Kidney tubule cell (primary cell): ENCODE measurements at regions not wholly inside any gene's neighbourhood (a gene's known extent, or its start where the extent isn't known, plus 50 kb on each side); places are given as distances from the start of the nearest gene placed in this dataset.
A peak's percentile ranks its signal among the peaks of the same experiment; 100 is the strongest.
"Not testable (repeated sequence)": the region's sequence is repeated elsewhere in the genome, so short reads cannot be mapped to it uniquely, and the experiment has no call there.

Experiments
- DNase-seq: peaks from one replicate; pipeline ENCODE4 v3.0.0-alpha.2; 2018; ENCODE audit warnings: low spot score

DNA sequence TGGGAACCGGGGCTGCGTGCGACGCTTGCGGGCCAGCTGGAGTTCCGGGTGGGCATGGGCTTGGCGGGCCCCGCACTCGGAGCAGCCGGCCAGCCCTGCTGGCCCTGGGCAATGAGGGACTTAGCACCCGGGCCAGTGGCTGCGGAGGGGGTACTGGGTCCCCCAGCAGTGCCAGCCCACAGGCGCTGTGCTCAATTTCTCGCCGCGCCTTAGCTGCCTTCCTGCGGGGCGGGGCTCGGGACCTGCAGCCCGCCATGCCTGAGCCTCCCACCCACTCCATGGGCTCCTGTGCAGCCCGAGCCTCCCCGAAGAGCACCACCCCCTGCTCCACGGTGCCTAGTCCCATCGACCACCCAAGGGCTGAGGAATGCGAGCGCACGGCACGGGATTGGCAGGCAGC is 63.8 kb downstream of the PLXNA1 start:
- DNase-seq = not testable (repeated sequence)

DNA sequence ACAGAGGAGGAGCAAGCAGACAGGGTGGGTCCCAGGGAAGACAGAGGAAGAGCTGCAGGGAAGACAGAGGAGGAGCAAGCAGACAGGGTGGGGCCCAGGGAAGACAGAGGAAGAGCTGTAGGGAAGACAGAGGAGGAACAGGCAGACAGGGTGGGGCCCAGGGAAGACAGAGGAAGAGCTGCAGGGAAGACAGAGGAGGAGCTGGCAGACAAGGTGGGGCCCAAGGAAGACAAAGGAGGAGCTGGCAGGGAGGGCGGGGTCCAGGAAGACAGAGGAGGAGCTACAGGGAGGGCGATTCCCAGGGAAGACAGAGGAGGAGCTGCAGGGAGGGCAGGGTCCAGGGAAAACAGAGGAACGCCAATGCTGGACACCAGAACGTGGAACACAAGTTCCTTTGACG is 66.5 kb downstream of the PLXNA1 start:
- DNase-seq = no peak

DNA sequence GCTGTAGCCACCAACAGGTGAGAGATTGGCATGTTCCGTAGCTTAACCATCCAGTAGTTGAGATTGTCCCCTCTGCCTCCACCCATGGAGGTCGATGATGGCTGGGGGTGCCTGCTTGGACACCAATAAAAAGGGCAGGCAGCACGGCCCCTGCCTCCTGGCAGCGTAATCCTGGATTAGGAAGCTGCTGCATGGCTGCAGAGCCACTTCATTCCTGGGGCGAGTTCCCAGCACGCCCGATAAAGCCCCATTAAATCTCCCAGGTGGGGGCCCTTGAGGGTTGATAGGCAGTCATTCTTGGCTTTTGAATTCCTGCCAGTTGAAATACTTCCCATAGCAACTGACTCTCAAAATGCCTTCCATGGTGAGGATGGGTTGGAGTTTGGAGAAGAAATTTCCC is 67.8 kb downstream of the PLXNA1 start:
- no peak for DNase-seq

DNA sequence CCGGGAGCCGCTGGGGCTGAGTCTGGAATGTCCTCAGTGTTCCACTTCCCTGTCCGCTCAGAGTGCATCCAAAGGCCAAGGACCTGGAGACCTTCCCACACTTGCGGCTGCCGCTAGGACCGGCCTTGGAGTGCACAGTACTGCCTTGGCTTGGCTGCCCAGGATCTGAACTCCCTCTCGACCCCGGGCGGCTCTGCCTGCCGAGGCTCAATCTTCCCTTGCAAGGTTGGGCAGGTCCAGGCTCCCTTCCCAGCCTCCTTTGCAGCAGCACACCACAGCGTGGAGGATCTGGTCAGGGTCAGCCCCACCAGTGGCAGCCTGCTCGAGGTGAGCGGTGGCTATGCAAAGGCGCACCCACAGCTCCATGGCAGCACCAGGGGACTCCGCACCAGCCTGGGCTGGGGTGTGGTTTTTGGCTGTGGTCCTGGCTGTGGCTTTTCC is 69.2 kb downstream of the PLXNA1 start:
- DNase-seq = no peak

DNA sequence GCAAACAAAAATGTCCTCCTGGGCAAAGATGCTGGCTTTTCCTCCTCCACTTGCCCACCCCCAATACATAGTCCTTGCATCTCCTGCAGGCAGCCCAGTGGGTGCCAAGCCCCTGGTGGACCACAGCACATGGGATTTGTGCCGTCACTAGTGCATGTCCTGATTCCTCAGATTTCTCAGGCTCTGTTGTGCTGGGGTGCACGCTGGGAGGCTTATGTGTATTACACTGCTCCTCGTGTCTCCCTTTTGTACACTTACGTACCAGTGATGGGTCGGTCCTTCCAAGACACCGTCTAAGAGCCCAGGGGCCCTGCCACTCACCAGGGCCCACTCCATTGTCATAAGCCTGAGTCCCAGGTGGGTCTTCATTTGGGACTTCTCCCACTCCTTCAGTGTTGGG is 70.1 kb downstream of the PLXNA1 start:
- DNase-seq = no peak

DNA sequence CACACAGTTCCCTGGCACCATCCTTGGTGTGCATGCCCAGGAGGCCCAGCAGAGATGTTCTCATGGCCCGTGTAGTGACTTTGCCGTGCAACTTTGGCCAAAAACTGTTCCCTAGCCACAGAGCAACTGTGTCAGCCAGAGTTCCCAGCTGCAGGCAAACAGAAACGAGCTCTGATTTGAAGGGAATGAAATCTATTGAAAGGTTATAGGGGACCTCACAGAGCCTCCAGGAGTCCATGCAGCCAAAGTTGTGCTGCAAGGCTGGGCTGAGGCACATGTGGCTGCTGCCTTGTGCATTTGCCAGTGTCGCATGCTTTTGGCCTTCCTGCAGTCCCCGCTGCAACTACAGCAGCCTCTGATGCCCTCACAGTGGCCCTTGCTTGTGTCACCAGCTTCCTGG is 70.5 kb downstream of the PLXNA1 start:
- DNase-seq = no peak

DNA sequence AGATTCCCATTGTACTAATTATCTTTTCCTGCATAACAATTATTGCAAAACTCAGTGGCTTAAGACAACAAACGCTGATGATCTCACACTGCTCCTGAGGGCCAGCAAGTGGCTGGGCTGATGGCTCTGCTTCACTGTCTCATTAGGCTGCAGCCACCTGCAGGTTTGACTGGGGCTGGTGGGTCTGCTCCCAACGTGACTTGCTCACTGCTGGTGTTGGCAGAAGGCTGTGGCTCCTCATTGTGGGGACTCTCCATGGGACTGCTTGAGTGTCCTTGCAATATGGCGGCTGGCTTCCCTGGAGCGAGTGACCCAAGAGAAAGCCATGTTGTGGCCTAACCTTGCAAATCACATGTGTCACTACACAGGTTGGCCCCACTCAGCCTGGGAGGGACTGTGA is 71.1 kb downstream of the PLXNA1 start:
- DNase-seq = no peak

DNA sequence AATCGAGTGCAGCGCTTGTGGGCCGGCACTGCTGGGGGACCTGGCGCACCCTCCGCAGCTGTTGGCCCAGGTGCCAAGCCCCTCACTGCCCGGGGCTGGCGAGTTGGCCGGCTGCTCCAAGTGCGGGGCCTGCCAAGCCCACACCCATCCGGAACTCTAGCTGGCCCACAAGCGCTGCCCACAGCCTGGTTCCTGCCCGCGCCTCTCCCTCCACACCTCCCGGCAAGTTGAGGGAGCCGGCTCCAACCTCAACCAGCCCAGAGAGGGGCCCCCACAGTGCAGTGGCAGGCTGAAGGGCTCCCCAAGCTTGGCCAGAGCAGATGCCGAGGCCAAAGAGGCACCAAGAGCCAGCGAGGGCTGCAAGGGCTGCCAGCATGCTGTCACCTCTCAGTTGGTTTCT is 73.4 kb downstream of the PLXNA1 start:
- DNase-seq = no peak

DNA sequence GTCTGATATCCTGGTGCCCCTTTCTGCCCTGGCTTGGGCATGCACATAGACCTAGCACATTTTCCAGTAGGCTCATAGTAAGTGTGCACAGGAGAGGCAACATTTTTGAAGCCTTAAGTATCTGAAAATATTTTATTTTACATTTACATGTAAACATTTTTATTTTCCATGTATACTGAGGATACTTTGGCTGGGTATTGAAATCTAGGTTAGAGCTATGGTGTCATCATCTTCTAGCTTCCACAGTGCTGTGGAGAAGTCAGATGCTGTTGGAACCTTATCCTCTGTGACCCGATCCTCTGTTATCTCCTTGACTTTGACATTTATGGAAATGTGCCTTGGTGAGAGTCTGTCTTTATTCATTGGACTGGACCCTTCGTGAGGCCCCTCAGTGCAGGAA is 74.1 kb downstream of the PLXNA1 start:
- no peak for DNase-seq

DNA sequence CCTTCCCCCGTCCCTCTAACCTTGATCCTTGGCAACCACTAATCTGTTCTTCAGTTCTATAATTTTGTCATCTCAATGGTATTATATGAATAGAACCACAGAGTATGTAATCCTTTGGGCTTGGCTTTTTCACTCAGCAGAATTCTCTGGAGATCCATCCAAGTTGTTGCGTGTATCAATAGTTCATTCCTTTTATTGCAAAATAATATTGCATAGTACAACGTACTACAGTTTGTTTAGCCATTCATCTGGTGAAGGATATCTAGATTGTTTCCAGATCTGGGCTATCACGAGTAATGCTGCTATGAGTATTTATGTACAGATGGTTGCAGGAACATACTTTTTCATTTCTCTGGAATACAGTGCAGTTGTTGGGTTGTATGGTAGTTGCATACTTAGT is 76.2 kb downstream of the PLXNA1 start:
- DNase-seq = no peak

DNA sequence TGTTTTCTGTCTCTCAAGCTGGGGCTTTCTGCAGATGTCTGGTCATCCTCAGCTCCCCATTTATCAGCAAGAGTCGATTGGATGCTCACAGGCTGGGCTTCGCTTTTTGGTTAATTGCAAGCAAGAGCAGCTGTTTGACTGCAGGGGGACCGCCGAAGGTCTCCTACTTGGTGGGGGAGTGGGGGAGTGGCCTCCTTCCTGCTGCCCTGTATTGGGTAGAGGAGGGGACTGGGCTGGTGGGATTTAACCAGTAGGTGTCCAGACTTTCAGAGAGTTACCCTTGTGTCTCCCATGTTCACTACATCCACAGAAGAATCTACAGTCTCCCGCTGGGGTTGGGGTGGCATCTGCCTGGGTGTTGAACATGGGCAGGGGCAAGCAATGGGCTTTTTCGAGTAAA is 78.7 kb downstream of the PLXNA1 start:
- DNase-seq = no peak

DNA sequence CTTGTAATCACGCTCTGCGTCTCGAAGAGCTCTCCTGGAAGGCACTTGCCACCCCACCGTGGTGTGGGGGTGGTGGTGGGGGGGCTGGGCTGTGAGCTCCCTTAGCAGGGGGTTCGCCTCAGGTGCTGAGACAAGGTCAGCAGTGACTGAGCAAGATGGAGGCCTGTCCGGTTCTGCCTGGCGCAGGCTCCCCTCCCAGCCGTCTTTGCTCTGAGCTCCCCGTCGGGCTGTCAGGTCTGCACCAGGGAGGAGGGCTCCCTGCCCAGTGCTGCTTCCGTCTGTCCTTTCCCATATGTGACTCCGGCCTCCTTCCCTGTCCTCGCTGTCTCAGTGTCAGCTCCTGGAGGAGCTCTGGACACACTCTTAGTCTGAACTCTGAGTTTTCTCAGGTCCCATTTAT is 80.0 kb downstream of the PLXNA1 start:
- DNase-seq = no peak

DNA sequence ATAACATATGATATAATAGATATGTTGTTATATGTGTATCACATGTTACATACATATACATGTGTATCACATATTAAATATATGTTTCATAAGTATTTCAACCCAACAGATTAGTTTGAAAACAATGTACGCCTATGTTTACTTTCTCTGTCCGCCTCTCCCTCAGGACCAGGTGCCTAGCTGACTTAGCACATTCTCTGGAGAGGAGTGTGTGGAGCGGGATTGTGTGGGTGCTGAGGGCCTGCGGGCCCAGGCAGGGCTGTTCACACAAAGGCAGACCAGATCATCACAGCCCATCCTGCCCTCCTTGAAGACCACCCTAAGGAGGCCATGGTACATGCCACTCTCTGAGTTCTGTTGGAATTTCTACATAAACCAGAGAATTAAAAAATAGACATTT is 81.0 kb downstream of the PLXNA1 start:
- no peak for DNase-seq

DNA sequence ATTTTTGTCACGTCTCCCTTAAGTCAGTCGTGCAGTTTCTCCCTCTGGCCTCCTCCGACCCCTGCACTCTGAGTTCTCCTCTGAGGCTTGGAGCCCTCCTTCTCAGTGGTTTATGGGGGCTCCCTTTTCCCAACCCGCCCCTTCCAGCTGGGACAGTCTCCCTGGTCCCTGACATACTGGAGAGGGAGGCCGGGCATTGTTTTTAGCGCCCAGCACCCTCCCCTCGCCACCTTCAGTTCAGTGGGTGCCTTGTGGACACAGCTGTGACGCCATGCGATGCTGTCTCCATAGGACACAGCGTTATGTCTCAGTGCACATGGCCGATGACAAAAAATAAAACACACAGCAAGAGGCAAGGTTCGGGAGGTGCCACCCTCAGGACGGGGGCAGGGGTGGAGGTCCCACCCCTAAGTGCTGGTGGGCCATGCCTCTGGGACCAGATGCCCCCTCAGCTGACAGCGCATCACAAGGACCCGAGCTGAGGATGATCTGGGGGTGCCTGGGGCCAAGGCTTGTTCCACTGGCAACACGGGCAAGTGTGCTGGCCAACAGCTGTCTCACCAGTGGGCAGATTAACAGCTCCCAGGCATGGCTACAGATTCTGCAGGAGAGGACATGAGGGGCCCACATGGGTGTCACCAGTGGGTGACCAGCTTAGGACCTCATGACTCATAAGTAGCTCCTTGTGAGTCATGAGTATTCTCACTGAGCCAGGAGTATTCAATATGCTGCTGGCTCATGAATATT is 81.6 kb downstream of the PLXNA1 start:
- DNase-seq = peak; percentile 73

DNA sequence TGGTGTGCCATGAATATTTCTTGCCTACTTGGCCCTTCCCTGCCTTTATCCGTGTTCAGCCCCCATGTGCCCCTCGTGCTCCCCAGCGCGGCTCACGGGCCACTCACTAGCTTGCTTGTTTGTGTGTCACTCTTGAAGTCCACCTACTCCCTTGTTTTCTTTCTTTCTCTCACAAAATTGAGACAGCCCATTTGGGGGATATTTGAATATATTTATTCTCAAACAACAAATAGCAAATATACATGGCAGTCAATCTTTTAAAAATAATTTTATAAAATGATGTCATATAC is 82.2 kb downstream of the PLXNA1 start:
- no peak for DNase-seq

DNA sequence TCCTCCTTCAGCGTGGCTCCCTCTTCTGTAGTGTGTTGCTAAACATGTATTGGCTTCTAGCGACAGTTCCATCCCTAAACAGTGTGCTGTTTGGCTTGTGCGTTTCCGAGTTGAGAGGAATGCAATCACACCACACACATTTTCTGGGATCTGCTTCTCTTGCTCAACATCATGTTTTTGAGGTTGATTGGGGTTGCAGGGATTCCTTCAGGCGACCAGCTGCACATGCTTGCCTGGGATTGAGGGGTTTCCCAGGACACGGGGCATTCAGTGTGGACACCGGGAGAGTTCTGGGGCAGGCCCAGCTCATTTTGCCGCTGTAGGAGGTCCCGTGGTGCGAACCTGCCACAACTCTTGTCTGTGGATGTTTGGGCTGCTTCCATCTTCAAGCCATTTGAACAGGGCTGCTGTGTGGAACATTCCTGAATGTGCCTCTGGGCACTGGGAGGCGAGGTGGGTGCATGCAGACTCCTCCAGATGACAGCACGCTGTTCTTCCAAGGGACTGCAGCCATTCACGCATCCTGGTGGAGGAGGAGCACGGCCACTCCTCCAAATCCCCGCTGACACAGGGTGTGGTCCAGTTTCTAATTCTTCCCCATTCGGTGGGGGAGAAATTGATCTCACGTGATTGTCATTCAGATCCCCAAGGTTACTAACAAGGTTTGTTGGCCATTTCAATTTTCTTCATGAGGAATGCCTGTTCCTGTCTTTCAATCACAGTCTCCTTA is 82.8 kb downstream of the PLXNA1 start:
- no peak for DNase-seq

DNA sequence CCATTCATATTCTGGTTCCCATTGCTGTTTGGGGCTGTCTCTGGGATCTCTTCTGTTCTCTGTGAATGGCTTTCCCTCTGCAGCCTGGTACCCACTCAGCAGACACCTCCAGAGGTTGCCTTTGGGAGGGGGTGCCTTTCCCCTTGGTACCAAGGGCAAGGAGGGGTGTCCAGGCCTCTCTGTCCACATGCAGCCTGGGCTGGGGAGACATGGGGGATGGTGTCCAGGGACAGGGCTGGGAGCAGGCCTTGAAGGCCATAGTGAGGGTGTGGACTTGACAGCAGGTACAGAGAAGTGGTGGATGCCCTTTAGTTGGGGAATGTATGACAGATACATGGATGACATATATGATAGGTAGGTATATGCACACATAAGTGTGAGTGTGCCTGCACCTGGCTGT is 83.7 kb downstream of the PLXNA1 start:
- no peak for DNase-seq

DNA sequence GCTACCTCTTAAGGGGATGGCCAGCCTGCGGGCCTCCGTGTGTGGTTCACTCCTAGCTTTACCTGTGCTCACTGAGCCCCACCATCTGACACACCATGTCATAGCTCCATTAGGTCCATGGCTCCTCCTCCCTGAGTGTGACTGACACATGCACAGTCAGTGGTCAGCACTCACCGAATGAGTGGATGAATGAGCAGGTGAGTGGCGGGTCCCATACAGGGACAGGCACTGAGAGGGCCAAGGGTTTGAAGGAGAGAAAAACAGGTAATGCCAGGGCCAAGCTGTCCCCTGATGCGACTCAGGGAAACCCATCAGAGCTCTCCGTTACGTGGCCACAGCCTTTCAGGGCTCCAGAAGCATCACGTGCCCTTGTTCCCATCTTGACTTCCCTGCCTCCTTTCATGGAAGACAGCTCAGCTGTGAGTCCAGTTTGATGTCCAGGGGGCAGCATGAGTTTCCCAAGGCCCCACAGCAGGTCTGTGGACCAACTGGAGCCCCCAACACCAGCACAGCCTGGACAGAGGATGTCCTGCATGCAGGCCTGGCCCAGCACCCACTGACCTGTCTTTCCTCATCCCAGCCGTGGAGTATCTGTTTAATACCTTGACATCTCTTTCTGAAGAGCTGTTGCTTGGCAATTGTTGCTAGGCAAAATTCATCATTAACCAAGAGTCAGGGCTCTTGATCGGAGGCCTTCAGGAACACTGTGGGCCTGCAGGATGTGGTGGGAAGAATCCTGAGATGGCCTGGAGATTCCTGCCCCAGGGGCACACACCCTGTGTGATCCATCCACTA is 84.4 kb downstream of the PLXNA1 start:
- peak; percentile 46 for DNase-seq

DNA sequence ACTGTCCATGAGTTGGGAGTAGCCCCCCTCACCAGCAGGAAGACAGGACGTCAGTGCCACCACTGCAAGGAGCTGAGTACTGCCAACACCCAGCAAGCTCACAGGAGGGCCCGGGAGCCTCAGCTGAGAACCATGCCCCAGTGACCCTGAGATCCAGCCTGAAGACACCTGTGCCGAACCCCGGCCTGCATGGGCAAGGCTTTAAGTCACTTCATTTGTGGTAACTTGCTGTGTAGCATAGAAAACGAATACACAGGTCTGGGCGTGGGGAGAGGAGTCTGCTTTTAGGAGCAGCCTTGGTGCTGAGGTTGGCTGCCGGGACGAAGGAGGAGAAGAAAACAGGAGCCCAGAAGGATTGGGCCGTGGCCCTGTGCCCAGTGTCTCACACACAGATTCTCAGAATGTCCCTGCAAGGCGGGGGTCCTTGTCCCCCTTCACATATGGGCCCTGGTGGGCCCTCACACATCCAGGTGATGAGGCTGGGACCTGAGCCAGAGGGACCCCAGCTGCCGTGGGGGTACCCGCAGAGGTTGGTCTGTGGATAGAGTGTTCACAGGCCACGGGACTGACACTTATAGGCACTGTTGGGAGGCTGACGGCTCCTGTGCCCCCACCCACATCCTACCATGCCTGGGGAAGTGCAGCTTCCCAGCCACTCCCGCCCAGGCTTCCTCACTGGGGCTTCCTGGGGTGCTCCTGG is 85.3 kb downstream of the PLXNA1 start:
- no peak for DNase-seq

DNA sequence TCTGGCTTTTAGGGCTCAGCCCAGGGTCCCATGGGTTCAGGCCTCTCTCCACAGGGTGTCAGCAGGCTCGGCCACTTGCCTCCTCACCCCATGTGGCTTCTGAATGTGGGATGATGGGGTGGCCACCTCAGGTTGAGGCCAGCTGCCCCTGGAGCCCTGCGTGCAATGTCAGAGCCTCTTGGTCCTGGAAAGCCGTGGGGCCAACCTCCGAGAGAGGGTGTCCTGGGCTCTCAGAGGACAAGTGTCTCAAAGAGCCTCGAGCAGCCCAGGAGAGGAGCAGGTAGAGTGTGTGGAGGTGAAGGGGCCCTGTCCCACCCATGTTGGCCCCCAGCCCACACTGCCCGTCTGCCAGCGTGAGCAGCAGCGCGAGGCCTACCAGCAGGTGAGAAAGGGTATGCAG is 86.0 kb downstream of the PLXNA1 start:
- no peak for DNase-seq

DNA sequence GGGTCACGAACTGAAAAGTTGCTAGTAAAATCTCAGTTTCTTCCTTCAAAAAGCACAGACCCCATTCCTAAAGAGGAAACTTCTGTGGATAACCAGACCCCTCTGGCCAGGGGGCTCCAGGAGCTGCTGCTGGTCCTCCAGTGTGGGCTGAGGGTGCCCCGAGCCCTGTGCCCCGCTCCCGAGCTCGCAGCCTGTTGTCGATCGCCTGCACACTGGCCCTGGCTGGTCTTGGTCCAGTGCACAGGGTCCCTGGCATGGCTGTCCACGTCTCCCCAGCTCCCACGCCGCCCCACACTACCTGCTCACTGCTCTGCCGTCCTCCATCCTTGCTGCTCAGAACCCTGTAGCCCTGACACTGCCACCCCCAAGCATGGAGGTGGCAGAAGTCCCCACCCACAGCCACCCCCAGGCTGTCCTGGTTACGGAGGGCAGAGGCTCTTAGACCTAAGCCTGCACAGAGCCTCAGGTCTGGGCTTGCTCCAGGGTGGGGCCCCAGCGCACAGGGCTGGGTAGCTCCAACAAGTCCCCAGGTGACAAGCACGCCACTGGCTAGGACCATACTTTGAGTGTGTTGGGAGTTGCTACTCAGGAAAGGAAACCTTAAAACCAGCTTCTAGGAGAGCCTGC is 87.0 kb downstream of the PLXNA1 start:
- DNase-seq = no peak

DNA sequence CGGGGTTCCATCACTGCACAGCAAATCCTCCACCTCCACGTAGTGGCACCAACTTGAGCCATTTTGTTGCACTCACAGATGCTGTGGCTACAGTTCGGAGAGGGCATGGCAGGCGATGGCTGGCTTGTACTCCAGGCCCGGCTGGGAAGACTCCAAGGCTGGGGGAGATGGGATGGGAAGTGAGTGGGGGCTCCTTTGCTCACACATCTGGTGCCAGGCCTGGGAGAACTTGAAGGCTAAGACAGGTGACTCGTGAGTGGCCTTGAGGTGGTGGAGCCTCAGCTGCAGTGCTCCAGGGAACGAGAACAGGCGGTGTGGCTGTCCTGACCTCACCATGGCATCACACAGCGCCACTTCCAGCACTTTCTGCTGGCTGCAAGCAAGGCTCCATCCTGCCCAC is 87.9 kb downstream of the PLXNA1 start:
- no peak for DNase-seq
